Cardiac muscle cell (in vitro differentiated cells and primary cell): ENCODE measurements at regions not wholly inside any gene's neighbourhood (a gene's known extent, or its start where the extent isn't known, plus 50 kb on each side); places are given as distances from the start of the nearest gene placed in this dataset.

ENCODE experiments used
- DNase-seq, 2 donors: peaks; one replicate each; pipeline versions ENCODE4 v3.0.0 to v3.0.0-alpha.2; 2010 to 2017; ENCODE audit warnings: low read depth in 1 of 2, low spot score in 1 of 2
- H3K27ac ChIP-seq: fragments of 200-600 bp; sonication (generic); 2 replicates; pipeline ENCODE4 v1.5.1; 2016
- H3K27me3 ChIP-seq: fragments of 200-600 bp; sonication (generic); 2 replicates; pipeline ENCODE4 v1.6.0; 2016; ENCODE audit warnings: control low read depth
- H3K36me3 ChIP-seq: fragments of 200-600 bp; sonication (generic); 2 replicates; pipeline ENCODE4 v1.5.1; 2016; ENCODE audit warnings: control low read depth
- H3K4me1 ChIP-seq: fragments of 200-600 bp; sonication (generic); 2 replicates; pipeline ENCODE4 v1.8.1; 2017; ENCODE audit warnings: low read depth, mild to moderate bottlenecking, mixed run types
- H3K4me3 ChIP-seq: fragments of 200-600 bp; sonication (generic); 2 replicates; pipeline ENCODE4 v1.5.1; 2016; ENCODE audit warnings: mild to moderate bottlenecking
- H3K9me3 ChIP-seq: fragments of 200-600 bp; sonication (generic); 2 replicates; pipeline ENCODE4 v1.5.1; 2017; ENCODE audit warnings: low read depth, mild to moderate bottlenecking, control low read depth
- TF ChIP-seq, protein P1 (sequence below): IDR thresholded peaks from 2 replicates; pipeline ENCODE4 v1.5.1; 2012; ENCODE audit warnings: low read depth, mild to moderate bottlenecking, low read length

GRCh38 chr14:62629176-62629725, 416.0 kb downstream of the KCNH5 start:
- H3K4me3 ChIP-seq, result no peak overlapping the region
- no peak for DNase-seq
- TF ChIP-seq, protein P1, sequence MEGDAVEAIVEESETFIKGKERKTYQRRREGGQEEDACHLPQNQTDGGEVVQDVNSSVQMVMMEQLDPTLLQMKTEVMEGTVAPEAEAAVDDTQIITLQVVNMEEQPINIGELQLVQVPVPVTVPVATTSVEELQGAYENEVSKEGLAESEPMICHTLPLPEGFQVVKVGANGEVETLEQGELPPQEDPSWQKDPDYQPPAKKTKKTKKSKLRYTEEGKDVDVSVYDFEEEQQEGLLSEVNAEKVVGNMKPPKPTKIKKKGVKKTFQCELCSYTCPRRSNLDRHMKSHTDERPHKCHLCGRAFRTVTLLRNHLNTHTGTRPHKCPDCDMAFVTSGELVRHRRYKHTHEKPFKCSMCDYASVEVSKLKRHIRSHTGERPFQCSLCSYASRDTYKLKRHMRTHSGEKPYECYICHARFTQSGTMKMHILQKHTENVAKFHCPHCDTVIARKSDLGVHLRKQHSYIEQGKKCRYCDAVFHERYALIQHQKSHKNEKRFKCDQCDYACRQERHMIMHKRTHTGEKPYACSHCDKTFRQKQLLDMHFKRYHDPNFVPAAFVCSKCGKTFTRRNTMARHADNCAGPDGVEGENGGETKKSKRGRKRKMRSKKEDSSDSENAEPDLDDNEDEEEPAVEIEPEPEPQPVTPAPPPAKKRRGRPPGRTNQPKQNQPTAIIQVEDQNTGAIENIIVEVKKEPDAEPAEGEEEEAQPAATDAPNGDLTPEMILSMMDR, result no peak

DNA sequence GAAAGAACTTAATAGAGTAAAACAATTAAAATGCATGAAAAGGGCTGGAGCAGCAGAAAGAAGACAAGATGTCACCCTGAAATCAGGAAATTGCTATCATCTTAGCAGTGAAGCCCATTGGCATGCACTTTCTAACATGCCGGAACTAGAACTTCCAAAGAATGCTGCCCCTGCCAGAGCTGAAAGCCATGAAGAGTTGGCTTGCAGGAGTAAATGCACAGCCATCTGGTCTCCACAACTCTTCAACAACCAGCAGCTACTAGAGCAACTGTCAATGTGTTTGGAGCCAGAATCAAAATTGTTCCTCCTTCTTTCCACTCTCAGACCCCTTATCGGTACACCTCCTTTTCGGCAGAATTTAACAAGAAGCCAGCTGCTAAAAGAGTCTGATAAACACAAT, 414.1 kb downstream of the KCNH5 start:
- no peak for DNase-seq
- TF ChIP-seq, protein P1, result no peak
- Histone ChIP-seq H3K4me1 (no peaks in the 10 kb centered on the region), H3K9me3 (peaks cover 4% of the 10 kb centered on the region), H3K27me3 (no peaks in the 10 kb centered on the region), H3K36me3 (no peaks in the 10 kb centered on the region), H3K27ac (no peak overlapping the region), H3K4me3 (no peak overlapping the region)

More at GRCh38 chr14:62629176-62629725, 416.0 kb downstream of the KCNH5 start:
- Histone ChIP-seq H3K4me1 (no peaks in the 10 kb centered on the region), H3K9me3 (peaks cover 4% of the 10 kb centered on the region), H3K27me3 (no peaks in the 10 kb centered on the region), H3K27ac (no peak overlapping the region), H3K36me3 (no peaks in the 10 kb centered on the region)

DNA sequence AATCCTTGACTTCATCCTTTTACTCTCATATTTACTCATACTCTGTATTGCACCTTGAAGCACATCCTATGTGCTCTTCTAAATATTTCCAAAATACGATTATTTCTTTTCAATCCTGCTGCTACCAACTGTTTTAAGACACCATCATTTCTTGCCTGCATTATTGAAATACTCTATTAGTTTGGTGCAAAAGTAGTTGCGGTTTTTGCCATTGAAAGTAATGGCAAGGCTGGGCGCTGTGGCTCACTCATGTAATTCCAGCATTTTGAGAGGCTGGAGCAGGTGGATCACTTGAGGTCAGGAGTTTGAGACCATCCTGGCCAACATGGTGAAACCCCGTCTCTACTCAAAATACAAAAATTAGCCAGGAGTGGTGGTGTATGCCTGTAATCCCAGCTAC, 412.5 kb downstream of the KCNH5 start:
- no peak overlapping the region for H3K4me3 ChIP-seq
- TF ChIP-seq, protein P1, result no peak
- H3K27ac ChIP-seq, result no peak overlapping the region
- no peaks in the 10 kb centered on the region for H3K36me3 ChIP-seq
- DNase-seq, result no peak
- H3K27me3 ChIP-seq, result no peaks in the 10 kb centered on the region
- H3K4me1 ChIP-seq, result no peaks in the 10 kb centered on the region
- no peaks in the 10 kb centered on the region for H3K9me3 ChIP-seq

DNA sequence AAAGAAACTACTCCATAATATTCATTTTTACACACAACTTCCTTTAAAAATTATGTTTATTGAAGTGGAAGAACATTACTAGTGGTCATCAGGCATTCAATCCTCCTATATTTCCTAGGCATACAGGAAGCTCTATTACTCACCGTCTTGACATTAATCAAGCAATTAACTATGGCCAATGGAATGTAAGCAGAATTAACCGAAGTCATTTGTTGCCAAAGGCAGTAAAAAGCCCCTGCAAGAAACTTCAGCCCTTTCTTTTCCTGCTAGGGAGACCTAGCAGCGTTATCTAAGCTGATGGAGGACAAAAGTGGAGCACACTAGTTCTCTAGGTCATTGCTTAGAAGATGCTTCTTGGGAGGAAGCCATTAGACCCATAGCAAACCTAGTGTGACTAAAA, 399.6 kb downstream of the KCNH5 start:
- Histone ChIP-seq H3K4me3 (no peak overlapping the region), H3K27ac (no peak overlapping the region), H3K4me1 (no peaks in the 10 kb centered on the region), H3K9me3 (no peaks in the 10 kb centered on the region), H3K36me3 (no peaks in the 10 kb centered on the region), H3K27me3 (no peaks in the 10 kb centered on the region)
- TF ChIP-seq, protein P1, result no peak
- DNase-seq, result no peak
